ENCODE measurements at regions not wholly inside any gene's neighbourhood (a gene's known extent, or its start where the extent isn't known, plus 50 kb on each side); places are given as distances from the start of the nearest gene placed in this dataset.

- CTCF ChIA-PET: no interaction called here
- no TSS peak for BruUV-seq (replicated peaks)
- no peak overlapping the region for H3K4me3 ChIP-seq (ENCODE audit: low read length)
- peaks cover 77% of the 10 kb centered on the region for H3K4me1 ChIP-seq (ENCODE audit: insufficient read depth, low read length)
- no peaks in the 10 kb centered on the region for H3K27me3 ChIP-seq (ENCODE audit: low read length)
- peak overlapping the region; percentile 97 for H3K27ac ChIP-seq (ENCODE audit: low read length)
- DNase-seq (peak; percentile 12), ATAC-seq (no peak)
- H3K9me3 ChIP-seq (ENCODE audit: low read length): no peaks in the 10 kb centered on the region
- intact Hi-C loops (cut with micrococcal nuclease): loop anchor here (2.0 to 10.0 kb wide), 4 partner anchors 105 to 491 kb away; no protein-coding TSS in a partner anchor
- H3K9ac ChIP-seq (ENCODE audit: low read length): peak overlapping the region; percentile 73
- POLR2A ChIA-PET (ENCODE audit: unreplicated experiment): interaction anchor here (1.1 kb wide), 1 partner anchor 80 kb away, joined by 3 read pairs; no protein-coding TSS in a partner anchor
- no peaks in the 10 kb centered on the region for H4K20me1 ChIP-seq (ENCODE audit: low read length)
- no peaks in the 10 kb centered on the region for H3K36me3 ChIP-seq (ENCODE audit: low read depth, low read length)
- no peaks in the 10 kb centered on the region for H3K9me2 ChIP-seq (replicated peaks; ENCODE audit: low read length)
- no peak overlapping the region for H2AFZ ChIP-seq (ENCODE audit: low read length)
- TF ChIP-seq EZH2 (IDR thresholded peaks at IDR 0.05; ENCODE audit: low read length, unreplicated experiment) (no peak), CTCF (conservative IDR thresholded peaks at IDR 0.05; ENCODE audit: low read depth, low read length) (0 out of 2 replicates have a peak, but pooled peaks have one; percentile 18), EZH2phosphoT487 (IDR thresholded peaks at IDR 0.05; ENCODE audit: borderline replicate concordance, low read length) (no peak)
- no peaks in the 10 kb centered on the region for H3K79me2 ChIP-seq (ENCODE audit: low read length)
- peaks cover 19% of the 10 kb centered on the region for H3F3A ChIP-seq (ENCODE audit: low read length, unreplicated experiment)
- H3K4me2 ChIP-seq (ENCODE audit: low read length): peak overlapping the region; percentile 81; the same call in 1 of the 2 replicates
These were observed 71.2 kb upstream of the SLC38A2 start for GRCh38 chr12:46443594-46444263.

- ChIA-PET CTCF (interaction anchor here (0.7 kb wide), 1 partner anchor 104 kb away, joined by 3 read pairs; no protein-coding TSS in a partner anchor), POLR2A (ENCODE audit: unreplicated experiment) (interaction anchor here (0.7 to 1.1 kb wide), 5 partner anchors 12 to 114 kb away, joined by 3 to 12 read pairs (median 4); no protein-coding TSS in a partner anchor)
- Histone ChIP-seq H3K9ac (ENCODE audit: low read length) (peak overlapping the region; percentile 73), H2AFZ (ENCODE audit: low read length) (0 out of 2 replicates have a peak overlapping the region, but pooled peaks have one; percentile 23), H3K9me3 (ENCODE audit: low read length) (no peaks in the 10 kb centered on the region), H3K4me1 (ENCODE audit: insufficient read depth, low read length) (peaks cover 77% of the 10 kb centered on the region), H4K20me1 (ENCODE audit: low read length) (no peaks in the 10 kb centered on the region), H3K9me2 (replicated peaks; ENCODE audit: low read length) (no peaks in the 10 kb centered on the region), H3K79me2 (ENCODE audit: low read length) (no peaks in the 10 kb centered on the region), H3K4me2 (ENCODE audit: low read length) (peak overlapping the region; percentile 81), H3K27me3 (ENCODE audit: low read length) (no peaks in the 10 kb centered on the region), H3K27ac (ENCODE audit: low read length) (peak overlapping the region; percentile 97), H3K4me3 (ENCODE audit: low read length) (peak overlapping the region; percentile 50), H3K36me3 (ENCODE audit: low read depth, low read length) (no peaks in the 10 kb centered on the region), H3F3A (ENCODE audit: low read length, unreplicated experiment) (peaks cover 19% of the 10 kb centered on the region)
- TF ChIP-seq EZH2 (IDR thresholded peaks at IDR 0.05; ENCODE audit: low read length, unreplicated experiment): no peak
- no peak for TF ChIP-seq CTCF (conservative IDR thresholded peaks at IDR 0.05; ENCODE audit: low read depth, low read length)
- TF ChIP-seq EZH2phosphoT487 (IDR thresholded peaks at IDR 0.05; ENCODE audit: borderline replicate concordance, low read length): no peak
- DNase-seq: peak; percentile 92
- BruUV-seq (replicated peaks): no TSS peak
- intact Hi-C loops (cut with micrococcal nuclease): loop anchor here (1.0 to 10.0 kb wide), 3 partner anchors 56 to 492 kb away; no protein-coding TSS in a partner anchor
- ATAC-seq: peak; percentile 29
These were observed 70.2 kb upstream of the SLC38A2 start for GRCh38 chr12:46442738-46443137.

Measured in PC-3 (cell line).